ENCODE measurements at regions not wholly inside any gene's neighbourhood (a gene's known extent, or its start where the extent isn't known, plus 50 kb on each side); places are given as distances from the start of the nearest gene placed in this dataset.
"Not testable (repeated sequence)": the region's sequence is repeated elsewhere in the genome, so short reads cannot be mapped to it uniquely, and the experiment has no call there.

DNA sequence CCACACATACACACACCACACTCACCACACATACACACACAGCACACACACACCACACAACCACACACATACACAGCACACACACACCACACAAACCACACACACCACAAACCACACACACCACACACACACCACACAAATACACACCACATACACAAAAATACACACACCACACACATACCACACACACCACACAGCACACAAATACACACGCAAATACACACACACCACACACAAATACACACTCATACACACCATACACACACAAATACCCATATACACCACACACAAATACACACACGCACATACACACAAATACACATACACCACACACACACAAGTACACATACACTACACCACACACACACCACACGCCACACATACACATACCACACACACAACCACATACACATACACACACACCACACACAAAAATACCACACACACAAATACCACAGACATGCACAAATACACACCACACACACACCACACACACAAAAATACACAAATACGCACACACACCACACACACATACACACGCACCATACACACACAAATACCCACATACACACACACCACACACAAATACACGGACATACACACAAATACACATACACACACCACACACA, 134.6 kb upstream of the TWIST2 start:
- H3K27me3 Mint-ChIP-seq (ENCODE audit: low read depth) = peaks cover 9% of the 10 kb centered on the region
- no peaks in the 10 kb centered on the region for H3K36me3 Mint-ChIP-seq (ENCODE audit: low read depth)
- no peaks in the 10 kb centered on the region for H3K9me3 Mint-ChIP-seq
- no peaks in the 10 kb centered on the region for H3K4me1 Mint-ChIP-seq (ENCODE audit: low read depth)
- intact Hi-C loops (cut with micrococcal nuclease) = no loop called here
- H3K27ac Mint-ChIP-seq = no peak overlapping the region
- DNase-seq (ENCODE audit: low spot score) = no peak
- no peak overlapping the region for H3K4me3 Mint-ChIP-seq (ENCODE audit: low read depth)

DNA sequence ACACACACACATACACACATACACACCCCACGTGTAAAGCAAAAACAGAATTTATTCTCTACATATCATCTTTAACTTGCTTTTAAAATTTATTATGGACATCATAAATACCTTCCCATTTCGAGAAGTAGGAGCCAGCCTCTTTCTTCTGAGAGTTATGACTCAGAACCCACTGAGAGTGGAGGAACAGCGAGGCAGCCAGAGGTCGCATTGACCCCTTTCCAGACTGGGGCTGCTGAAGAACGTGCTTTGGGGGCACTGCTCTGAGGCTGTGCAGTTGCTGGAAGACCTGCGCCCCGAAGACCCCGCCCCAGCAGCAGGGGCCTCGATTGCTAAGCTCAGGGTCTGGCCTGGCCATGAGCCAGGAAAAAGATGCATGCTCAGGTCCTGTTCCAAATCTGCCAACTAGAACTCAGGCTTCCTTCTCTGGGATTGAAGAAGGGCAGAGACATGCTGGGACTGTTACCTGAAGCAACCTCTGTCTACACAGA, 133.8 kb upstream of the TWIST2 start:
- Mint-ChIP-seq H3K4me3 (ENCODE audit: low read depth) (no peak overlapping the region), H3K27ac (no peak overlapping the region), H3K9me3 (no peaks in the 10 kb centered on the region), H3K4me1 (ENCODE audit: low read depth) (no peaks in the 10 kb centered on the region), H3K36me3 (ENCODE audit: low read depth) (no peaks in the 10 kb centered on the region), H3K27me3 (ENCODE audit: low read depth) (peaks cover 3% of the 10 kb centered on the region)
- no peak for DNase-seq (ENCODE audit: low spot score)
- intact Hi-C loops (cut with micrococcal nuclease) = no loop called here

DNA sequence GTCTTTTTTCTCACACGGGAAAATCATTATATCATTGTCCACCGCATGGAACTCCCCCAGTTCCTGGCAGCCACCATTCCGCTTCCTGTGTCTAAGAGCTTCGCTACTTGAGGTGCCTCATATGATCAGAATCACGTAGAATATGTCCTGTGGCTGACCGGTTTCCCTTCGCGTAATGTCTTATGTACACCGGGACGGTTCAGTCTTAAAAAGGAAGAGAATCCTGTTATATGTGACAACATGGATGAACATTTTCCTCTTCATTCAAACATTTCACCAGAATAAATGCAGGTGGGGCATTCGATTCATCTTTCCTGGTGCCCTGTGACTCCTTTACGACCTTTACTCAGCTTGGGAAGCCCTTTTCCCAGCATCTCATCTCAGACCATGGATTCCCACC, 131.7 kb upstream of the TWIST2 start:
- intact Hi-C loops (cut with micrococcal nuclease) = no loop called here
- H3K36me3 Mint-ChIP-seq (ENCODE audit: low read depth) = no peaks in the 10 kb centered on the region
- no peak overlapping the region for H3K27ac Mint-ChIP-seq
- DNase-seq (ENCODE audit: low spot score) = no peak
- H3K9me3 Mint-ChIP-seq = no peaks in the 10 kb centered on the region
- H3K4me3 Mint-ChIP-seq (ENCODE audit: low read depth) = no peak overlapping the region
- H3K4me1 Mint-ChIP-seq (ENCODE audit: low read depth) = no peaks in the 10 kb centered on the region
- H3K27me3 Mint-ChIP-seq (ENCODE audit: low read depth) = peaks cover 4% of the 10 kb centered on the region

DNA sequence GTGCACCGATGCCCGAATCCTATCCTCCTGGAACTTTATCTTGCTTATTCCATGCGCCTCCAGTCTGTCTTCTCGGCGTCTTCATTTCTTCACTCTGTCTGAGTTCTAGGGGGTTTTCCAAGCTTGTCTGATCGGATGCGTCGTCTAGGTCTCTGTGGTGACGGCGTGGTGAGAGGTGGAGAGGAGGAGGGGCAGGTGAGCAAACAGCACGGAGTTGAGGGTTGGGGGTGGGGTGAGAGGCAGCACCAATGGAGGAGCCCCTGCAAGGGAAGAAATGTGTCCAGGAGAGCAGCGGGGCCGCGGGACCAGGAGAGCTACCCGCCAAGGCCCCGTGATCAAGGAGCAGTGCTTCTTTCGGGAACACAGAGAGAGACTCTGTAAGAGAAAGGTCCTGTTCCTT, 131.3 kb upstream of the TWIST2 start:
- intact Hi-C loops (cut with micrococcal nuclease) = no loop called here
- Mint-ChIP-seq H3K4me1 (ENCODE audit: low read depth) (no peaks in the 10 kb centered on the region), H3K36me3 (ENCODE audit: low read depth) (no peaks in the 10 kb centered on the region), H3K27me3 (ENCODE audit: low read depth) (peaks cover 4% of the 10 kb centered on the region), H3K4me3 (ENCODE audit: low read depth) (no peak overlapping the region), H3K27ac (no peak overlapping the region), H3K9me3 (no peaks in the 10 kb centered on the region)
- DNase-seq (ENCODE audit: low spot score) = no peak

DNA sequence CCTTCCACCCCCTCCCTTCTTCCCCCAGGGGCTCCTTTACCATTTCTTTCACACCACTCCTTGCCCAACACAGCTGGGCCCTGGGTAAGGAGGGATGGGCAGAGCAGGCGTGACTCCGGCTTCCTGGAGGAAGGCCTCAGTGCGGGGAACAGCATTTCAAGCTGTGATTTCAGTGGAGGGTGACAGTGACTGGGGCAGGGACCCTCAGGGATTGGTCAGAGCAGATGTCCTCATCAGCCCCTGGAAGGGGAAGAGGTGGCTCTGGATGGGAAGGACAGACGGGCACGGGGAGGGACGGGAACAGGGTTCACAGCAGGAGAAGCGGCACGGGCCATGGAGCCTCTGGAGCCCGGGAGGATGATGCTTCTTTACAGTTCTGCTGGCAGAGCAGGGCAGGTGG, 130.8 kb upstream of the TWIST2 start:
- peaks cover 4% of the 10 kb centered on the region for H3K27me3 Mint-ChIP-seq (ENCODE audit: low read depth)
- no peaks in the 10 kb centered on the region for H3K4me1 Mint-ChIP-seq (ENCODE audit: low read depth)
- H3K4me3 Mint-ChIP-seq (ENCODE audit: low read depth) = no peak overlapping the region
- intact Hi-C loops (cut with micrococcal nuclease) = no loop called here
- H3K36me3 Mint-ChIP-seq (ENCODE audit: low read depth) = no peaks in the 10 kb centered on the region
- H3K27ac Mint-ChIP-seq = no peak overlapping the region
- H3K9me3 Mint-ChIP-seq = no peaks in the 10 kb centered on the region
- DNase-seq (ENCODE audit: low spot score) = no peak

DNA sequence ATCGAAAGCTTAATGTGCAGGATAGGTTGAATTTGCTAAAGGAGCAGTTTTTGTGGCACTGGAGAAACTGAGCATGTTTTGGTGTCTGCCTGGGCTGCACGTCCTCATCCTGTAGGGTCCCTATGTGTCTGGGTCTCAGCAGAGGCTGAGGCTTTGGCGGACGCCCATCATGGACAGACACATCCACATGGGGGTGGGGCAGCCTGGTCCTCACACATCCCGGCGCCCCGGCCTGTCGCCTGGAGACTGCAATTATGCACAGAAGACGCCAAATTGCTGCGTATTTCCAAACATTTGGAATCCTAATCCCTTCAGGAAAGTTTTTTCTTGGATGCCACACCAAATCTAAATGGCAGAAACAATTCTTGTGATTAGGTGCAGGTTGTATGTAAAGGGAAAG, 128.2 kb upstream of the TWIST2 start:
- no peaks in the 10 kb centered on the region for H3K36me3 Mint-ChIP-seq (ENCODE audit: low read depth)
- no peak overlapping the region for H3K4me3 Mint-ChIP-seq (ENCODE audit: low read depth)
- no peaks in the 10 kb centered on the region for H3K9me3 Mint-ChIP-seq
- no peak for DNase-seq (ENCODE audit: low spot score)
- intact Hi-C loops (cut with micrococcal nuclease) = no loop called here
- peaks cover 2% of the 10 kb centered on the region for H3K4me1 Mint-ChIP-seq (ENCODE audit: low read depth)
- H3K27me3 Mint-ChIP-seq (ENCODE audit: low read depth) = peaks cover 6% of the 10 kb centered on the region
- no peak overlapping the region for H3K27ac Mint-ChIP-seq

DNA sequence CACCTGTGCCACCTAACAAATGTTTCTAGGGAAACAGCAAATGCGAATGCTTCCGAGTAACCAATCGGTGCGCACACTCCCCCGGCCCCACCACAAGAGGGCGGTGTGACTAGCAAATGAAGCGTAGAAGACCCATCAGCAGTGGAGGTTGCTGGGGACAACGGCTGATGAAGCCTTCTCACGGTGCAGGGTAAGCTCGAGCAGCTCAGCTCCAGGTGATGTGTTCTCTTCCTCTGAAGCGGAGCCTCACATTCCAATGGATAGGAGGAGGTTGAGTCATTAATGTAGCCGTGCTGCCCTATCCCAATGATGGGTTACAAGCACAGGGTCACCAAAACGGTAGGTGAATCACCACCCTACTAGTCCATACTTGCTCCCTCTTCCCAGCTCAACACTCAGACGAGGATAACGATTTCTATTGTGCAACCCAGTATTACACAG, 127.6 kb upstream of the TWIST2 start:
- peaks cover 2% of the 10 kb centered on the region for H3K4me1 Mint-ChIP-seq (ENCODE audit: low read depth)
- no peak overlapping the region for H3K4me3 Mint-ChIP-seq (ENCODE audit: low read depth)
- intact Hi-C loops (cut with micrococcal nuclease) = no loop called here
- H3K27ac Mint-ChIP-seq = no peak overlapping the region
- no peaks in the 10 kb centered on the region for H3K9me3 Mint-ChIP-seq
- peak; percentile 35 for DNase-seq (ENCODE audit: low spot score)
- peaks cover 6% of the 10 kb centered on the region for H3K27me3 Mint-ChIP-seq (ENCODE audit: low read depth)
- no peaks in the 10 kb centered on the region for H3K36me3 Mint-ChIP-seq (ENCODE audit: low read depth)

DNA sequence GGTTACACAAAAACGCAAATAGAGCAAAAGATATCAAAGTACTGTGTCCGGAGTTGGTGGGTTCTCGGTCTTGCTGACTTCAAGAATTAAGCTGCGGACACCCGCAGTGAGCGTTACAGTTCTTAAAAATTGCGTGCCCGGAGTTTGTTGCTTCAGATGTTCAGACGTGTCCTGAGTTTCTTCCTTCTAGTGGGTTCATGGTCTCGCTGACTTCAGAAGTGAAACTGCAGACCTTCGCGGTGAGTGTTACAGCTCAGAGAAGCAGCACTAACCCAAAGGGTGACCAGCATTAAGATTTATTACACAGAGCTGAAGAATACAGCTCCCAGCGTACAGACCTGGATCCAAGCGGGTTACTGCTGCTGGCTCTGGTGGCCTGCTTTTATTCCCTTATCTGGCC, 125.7 kb upstream of the TWIST2 start:
- H3K36me3 Mint-ChIP-seq (ENCODE audit: low read depth) = no peaks in the 10 kb centered on the region
- no peak overlapping the region for H3K4me3 Mint-ChIP-seq (ENCODE audit: low read depth)
- H3K27me3 Mint-ChIP-seq (ENCODE audit: low read depth) = peaks cover 4% of the 10 kb centered on the region
- DNase-seq (ENCODE audit: low spot score) = no peak
- intact Hi-C loops (cut with micrococcal nuclease) = no loop called here
- no peak overlapping the region for H3K27ac Mint-ChIP-seq
- H3K4me1 Mint-ChIP-seq (ENCODE audit: low read depth) = peaks cover 2% of the 10 kb centered on the region
- no peaks in the 10 kb centered on the region for H3K9me3 Mint-ChIP-seq

DNA sequence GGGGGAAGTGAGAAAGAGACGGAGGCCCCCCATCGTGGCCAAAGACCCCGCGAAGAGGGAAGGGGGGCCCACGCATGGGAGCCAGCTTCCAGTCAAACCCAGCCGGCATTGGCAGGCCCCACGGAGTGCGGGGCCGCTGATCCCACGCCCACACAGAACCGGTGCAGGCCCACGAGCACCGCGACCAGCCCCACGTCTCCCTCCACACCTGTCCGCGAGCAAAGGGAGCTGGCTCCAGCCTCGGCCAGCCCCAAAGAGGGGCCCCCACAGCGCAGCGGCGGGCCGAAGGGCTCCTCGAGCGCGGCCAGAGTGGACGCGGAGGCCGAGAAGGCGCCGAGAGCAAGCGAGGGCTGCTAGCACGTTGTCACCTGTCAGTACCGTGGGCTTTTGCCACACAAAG, 125.0 kb upstream of the TWIST2 start:
- H3K27ac Mint-ChIP-seq = no peak overlapping the region
- no peak overlapping the region for H3K4me3 Mint-ChIP-seq (ENCODE audit: low read depth)
- peaks cover 2% of the 10 kb centered on the region for H3K4me1 Mint-ChIP-seq (ENCODE audit: low read depth)
- peaks cover 4% of the 10 kb centered on the region for H3K27me3 Mint-ChIP-seq (ENCODE audit: low read depth)
- no peaks in the 10 kb centered on the region for H3K9me3 Mint-ChIP-seq
- no peaks in the 10 kb centered on the region for H3K36me3 Mint-ChIP-seq (ENCODE audit: low read depth)
- intact Hi-C loops (cut with micrococcal nuclease) = no loop called here
- no peak for DNase-seq (ENCODE audit: low spot score)

DNA sequence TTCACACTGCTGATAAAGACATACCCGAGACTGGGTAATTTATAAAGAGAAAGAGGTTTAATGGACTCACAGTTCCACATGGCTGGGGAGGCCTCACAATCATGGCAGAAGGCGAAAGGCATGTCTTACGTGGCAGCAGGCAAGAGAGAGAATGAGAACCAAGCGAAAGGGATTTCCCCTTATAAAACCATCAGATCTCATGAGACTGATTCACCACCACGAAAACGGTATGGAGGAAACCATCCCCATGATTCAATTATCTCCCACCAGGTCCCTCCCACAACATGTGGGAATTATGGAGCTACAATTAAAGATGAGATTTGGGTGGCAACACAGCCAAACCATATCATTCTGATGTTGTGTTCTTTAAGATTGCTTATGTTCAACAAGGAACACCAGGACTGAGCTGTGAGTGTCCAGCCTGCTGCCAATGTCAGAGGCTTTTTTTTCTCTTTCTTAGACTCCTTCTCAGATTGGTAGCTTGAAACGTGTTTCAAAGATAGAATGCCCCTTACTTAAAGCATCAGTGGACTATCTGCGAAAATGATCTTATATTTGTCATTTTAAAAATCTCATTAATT, 124.1 kb upstream of the TWIST2 start:
- intact Hi-C loops (cut with micrococcal nuclease); DNase-seq (ENCODE audit: low spot score); H3K27me3 Mint-ChIP-seq (ENCODE audit: low read depth); H3K36me3 Mint-ChIP-seq (ENCODE audit: low read depth); H3K27ac Mint-ChIP-seq; H3K9me3 Mint-ChIP-seq; H3K4me3 Mint-ChIP-seq (ENCODE audit: low read depth); H3K4me1 Mint-ChIP-seq (ENCODE audit: low read depth): not testable (repeated sequence)

DNA sequence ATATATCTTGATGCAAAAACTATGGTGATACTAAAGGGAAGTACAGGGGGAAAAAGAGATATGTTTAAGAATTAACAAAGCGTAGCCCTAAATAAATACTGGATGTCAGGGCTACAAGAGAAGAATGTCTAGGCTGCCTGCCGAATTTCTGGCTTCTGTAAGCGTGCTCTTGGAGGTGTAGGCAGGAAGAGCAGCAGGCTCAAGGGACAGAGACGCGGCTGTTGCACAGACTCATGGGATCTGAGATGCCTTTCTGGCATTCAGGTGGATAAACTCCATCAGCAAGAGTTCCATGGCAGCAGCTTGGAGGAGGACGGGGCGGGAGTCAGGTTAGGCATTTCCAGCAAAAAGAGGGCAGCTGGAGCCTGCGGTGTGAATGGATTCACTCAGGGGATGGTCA, 123.2 kb upstream of the TWIST2 start:
- Mint-ChIP-seq H3K36me3 (ENCODE audit: low read depth) (no peaks in the 10 kb centered on the region), H3K27ac (no peak overlapping the region), H3K4me1 (ENCODE audit: low read depth) (peaks cover 2% of the 10 kb centered on the region), H3K9me3 (no peaks in the 10 kb centered on the region), H3K4me3 (ENCODE audit: low read depth) (no peak overlapping the region), H3K27me3 (ENCODE audit: low read depth) (peaks cover 4% of the 10 kb centered on the region)
- DNase-seq (ENCODE audit: low spot score) = no peak
- intact Hi-C loops (cut with micrococcal nuclease) = no loop called here

DNA sequence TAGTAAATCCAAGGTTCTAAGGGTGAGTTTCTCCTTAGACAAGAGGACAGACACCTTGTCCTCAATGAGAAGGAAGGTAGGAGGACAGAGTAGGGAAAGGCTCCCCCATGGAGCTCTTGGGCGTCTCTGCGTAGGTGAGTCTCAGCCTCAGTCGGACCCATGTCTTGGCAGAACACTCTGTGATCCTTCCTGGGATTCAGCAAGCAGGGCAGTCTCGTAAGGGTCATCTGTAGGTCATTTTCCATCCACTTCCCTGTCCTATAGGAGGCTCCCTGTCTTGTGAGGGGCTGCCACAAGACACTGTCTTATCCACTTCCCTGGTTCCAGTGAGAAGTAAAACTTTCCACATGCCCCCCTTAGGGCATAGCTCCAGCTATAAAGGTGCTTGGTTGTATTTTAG, 122.6 kb upstream of the TWIST2 start:
- no peak for DNase-seq (ENCODE audit: low spot score)
- Mint-ChIP-seq H3K36me3 (ENCODE audit: low read depth) (no peaks in the 10 kb centered on the region), H3K9me3 (no peaks in the 10 kb centered on the region), H3K27me3 (ENCODE audit: low read depth) (peaks cover 4% of the 10 kb centered on the region), H3K27ac (no peak overlapping the region), H3K4me1 (ENCODE audit: low read depth) (peaks cover 2% of the 10 kb centered on the region), H3K4me3 (ENCODE audit: low read depth) (no peak overlapping the region)
- intact Hi-C loops (cut with micrococcal nuclease) = no loop called here

DNA sequence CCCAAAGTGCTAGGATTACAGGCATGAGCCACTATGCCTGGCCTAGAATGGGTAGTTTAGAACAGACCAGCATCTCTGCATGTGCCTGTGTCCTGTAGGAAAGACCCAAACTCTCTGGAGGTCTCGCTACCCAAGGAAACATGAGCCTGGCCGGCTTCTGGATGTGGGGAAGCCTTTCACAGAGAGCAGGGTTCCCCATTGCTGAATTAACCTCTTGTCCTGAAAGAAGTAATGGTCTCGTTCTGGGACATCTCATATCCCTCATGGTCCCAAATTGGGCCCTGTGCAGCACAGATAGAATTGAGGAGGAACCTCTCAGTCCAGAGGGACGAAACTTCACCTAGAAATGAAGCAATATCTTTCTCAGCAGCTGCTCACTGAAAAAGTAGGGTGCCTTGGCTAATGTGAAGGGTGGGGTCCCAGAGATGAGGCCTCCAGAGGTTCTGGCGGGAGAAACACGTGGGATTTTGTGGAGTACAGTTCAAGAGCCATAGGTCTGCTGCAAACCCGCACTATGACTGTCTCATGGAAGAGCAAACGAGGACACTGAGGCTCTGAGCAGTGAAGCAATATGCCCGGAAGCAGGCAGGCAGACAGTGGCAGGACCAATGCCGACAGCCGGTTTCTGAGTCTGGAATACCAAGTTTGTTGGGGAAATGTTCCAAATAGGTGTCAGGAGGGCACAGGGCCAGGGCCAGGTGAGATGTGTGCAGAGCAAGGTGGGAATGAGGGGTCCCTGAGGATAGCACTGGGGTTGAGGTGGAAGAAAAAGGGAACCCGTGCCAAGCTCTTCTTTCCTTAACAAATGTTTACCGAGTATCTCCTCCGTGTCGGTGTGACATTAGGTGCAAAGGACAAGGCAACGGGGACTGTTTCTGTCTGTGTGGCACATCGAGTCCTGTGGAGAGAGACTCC, 121.0 kb upstream of the TWIST2 start:
- Mint-ChIP-seq H3K27me3 (ENCODE audit: low read depth) (peaks cover 2% of the 10 kb centered on the region), H3K9me3 (no peaks in the 10 kb centered on the region), H3K4me3 (ENCODE audit: low read depth) (no peak overlapping the region), H3K4me1 (ENCODE audit: low read depth) (peaks cover 2% of the 10 kb centered on the region), H3K36me3 (ENCODE audit: low read depth) (no peaks in the 10 kb centered on the region), H3K27ac (no peak overlapping the region)
- intact Hi-C loops (cut with micrococcal nuclease) = no loop called here
- no peak for DNase-seq (ENCODE audit: low spot score)

Measured in activated T-helper 2 cell treated with anti-CD3 and anti-CD28 coated beads, Interferon-gamma antibody, Interleukin-2, Interleukin-4, amounts not matched to agents 10 μg/mL and 5 μg/mL and 100 μg/mL, durations not matched to agents 14 hours and 24 hours and 36 hours (primary cell).